Midbrain (tissue), 1 donor: ENCODE measurements at regions not wholly inside any gene's neighbourhood (a gene's known extent, or its start where the extent isn't known, plus 50 kb on each side); places are given as distances from the start of the nearest gene placed in this dataset.
"Not testable (repeated sequence)": the region's sequence is repeated elsewhere in the genome, so short reads cannot be mapped to it uniquely, and the experiment has no call there.

Experiments
- DNase-seq: peaks from one replicate; lab custom pipeline; 2025; lab: John Stamatoyannopoulos, UW

- DNase-seq, result no peak
Measured at GRCh38 chr21:28177124-28177523, 815.6 kb downstream of the LTN1 start.

- DNase-seq, result no peak
Measured at GRCh38 chr21:28174701-28175100, 818.0 kb downstream of the LTN1 start.

GRCh38 chr21:28174006-28174405 lies 818.7 kb downstream of the LTN1 start:
- DNase-seq, result no peak

- DNase-seq, result no peak
Measured at GRCh38 chr21:28172376-28172775, 820.3 kb downstream of the LTN1 start.

- DNase-seq, result no peak
Measured at GRCh38 chr21:28167366-28167765, 825.3 kb downstream of the LTN1 start.

GRCh38 chr21:28164519-28164918 lies 828.2 kb downstream of the LTN1 start:
- not testable (repeated sequence) for DNase-seq

GRCh38 chr21:28162052-28162451 lies 830.6 kb downstream of the LTN1 start:
- not testable (repeated sequence) for DNase-seq

GRCh38 chr21:28160378-28160777 lies 832.3 kb downstream of the LTN1 start:
- DNase-seq, result no peak

GRCh38 chr21:28159396-28159795 lies 833.3 kb downstream of the LTN1 start:
- DNase-seq, result no peak

- no peak for DNase-seq
Measured at GRCh38 chr21:28156590-28156989, 836.1 kb downstream of the LTN1 start.

GRCh38 chr21:28154121-28154520 lies 838.6 kb downstream of the LTN1 start:
- DNase-seq, result no peak

- no peak for DNase-seq
Measured at GRCh38 chr21:28152732-28153131, 839.9 kb downstream of the LTN1 start.

GRCh38 chr21:28151758-28152157 lies 840.9 kb downstream of the LTN1 start:
- DNase-seq, result no peak

- DNase-seq, result no peak
Measured at GRCh38 chr21:28150778-28151177, 841.9 kb downstream of the LTN1 start.

GRCh38 chr21:28148400-28149064 lies 844.1 kb downstream of the LTN1 start:
- no peak for DNase-seq

- no peak for DNase-seq
Measured at GRCh38 chr21:28144653-28145052, 848.0 kb downstream of the LTN1 start.

GRCh38 chr21:28144089-28144488 lies 848.6 kb downstream of the LTN1 start:
- no peak for DNase-seq

GRCh38 chr21:28142697-28143096 lies 850.0 kb downstream of the LTN1 start:
- DNase-seq, result no peak

- DNase-seq, result no peak
Measured at GRCh38 chr21:28138272-28138671, 854.4 kb downstream of the LTN1 start.

- DNase-seq, result no peak
Measured at GRCh38 chr21:28136656-28137255, 855.9 kb downstream of the LTN1 start.

GRCh38 chr21:28135646-28136045 lies 857.0 kb downstream of the LTN1 start:
- DNase-seq, result no peak

GRCh38 chr21:28133116-28133515 lies 859.6 kb downstream of the LTN1 start:
- no peak for DNase-seq

- DNase-seq, result no peak
Measured at GRCh38 chr21:28132713-28133112, 860.0 kb downstream of the LTN1 start.

GRCh38 chr21:28127175-28127785 lies 865.4 kb downstream of the LTN1 start:
- DNase-seq, result no peak
